Body of pancreas (tissue), 4 donors: ENCODE measurements at regions not wholly inside any gene's neighbourhood (a gene's known extent, or its start where the extent isn't known, plus 50 kb on each side); places are given as distances from the start of the nearest gene placed in this dataset.

ENCODE experiments used
- CTCF ChIP-seq, 7 experiments: fragments of 450-650 bp in 4 of 7; fragments of 200-600 bp in 3 of 7; sonication (generic) in 3 of 7; IDR thresholded peaks; one replicate each; pipeline ENCODE4 v1.5.1; 2016 to 2019; ENCODE audit warnings: antibody characterized with exemption in 7 of 7
- POLR2A ChIP-seq, 3 donors: fragments of 450-650 bp; IDR thresholded peaks; one replicate each; pipeline ENCODE4 v1.6.1; 2016; ENCODE audit warnings: antibody characterized with exemption in 3 of 3, mild to moderate bottlenecking in 2 of 3

GRCh38 chr5:93653716-93654115 lies 70.7 kb downstream of the NR2F1 start:
- TF ChIP-seq CTCF (IDR thresholded peaks at IDR 0.05), result no peak
- TF ChIP-seq POLR2A (IDR thresholded peaks at IDR 0.05), result no peak
